Vagina (tissue), 2 donors: ENCODE measurements at regions not wholly inside any gene's neighbourhood (a gene's known extent, or its start where the extent isn't known, plus 50 kb on each side); places are given as distances from the start of the nearest gene placed in this dataset.

Experiments
- POLR2A ChIP-seq, 2 donors: fragments of 450-650 bp; IDR thresholded peaks; one replicate each; pipeline ENCODE4 v1.6.1; 2017; ENCODE audit warnings: antibody characterized with exemption in 2 of 2, mild to moderate bottlenecking in 2 of 2, moderate library complexity in 2 of 2
- TF ChIP-seq, protein P1 (sequence below), 3 experiments: fragments of 450-650 bp in 2 of 3; fragments of 200-600 bp in 1 of 3; sonication (generic) in 1 of 3; IDR thresholded peaks; one replicate each; pipeline ENCODE4 v1.5.1; 2017 to 2019; ENCODE audit warnings: antibody characterized with exemption in 3 of 3, mild to moderate bottlenecking in 2 of 3, moderate library complexity in 2 of 3

DNA sequence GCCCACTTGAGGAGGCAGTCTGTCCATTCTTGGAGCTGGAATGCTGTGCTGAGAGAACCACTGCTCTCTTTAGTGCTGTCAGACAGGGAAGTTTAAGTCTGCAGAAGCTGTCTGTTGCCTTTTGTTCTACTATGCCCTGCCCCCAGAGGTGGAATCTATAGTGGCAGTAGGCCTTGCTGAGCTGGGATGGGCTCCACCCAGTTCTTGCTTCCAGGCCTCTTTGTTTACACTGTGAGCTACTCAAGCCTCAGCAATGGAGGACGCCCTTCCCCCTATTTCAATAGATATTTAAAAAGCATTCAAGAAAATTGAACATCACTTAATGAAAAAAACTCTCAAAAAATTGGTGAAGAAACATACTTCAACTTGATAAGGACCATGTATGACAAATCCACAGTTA lies 313.5 kb downstream of the PHKB start:
- no peak for TF ChIP-seq POLR2A (IDR thresholded peaks at IDR 0.05)
- TF ChIP-seq, protein P1, sequence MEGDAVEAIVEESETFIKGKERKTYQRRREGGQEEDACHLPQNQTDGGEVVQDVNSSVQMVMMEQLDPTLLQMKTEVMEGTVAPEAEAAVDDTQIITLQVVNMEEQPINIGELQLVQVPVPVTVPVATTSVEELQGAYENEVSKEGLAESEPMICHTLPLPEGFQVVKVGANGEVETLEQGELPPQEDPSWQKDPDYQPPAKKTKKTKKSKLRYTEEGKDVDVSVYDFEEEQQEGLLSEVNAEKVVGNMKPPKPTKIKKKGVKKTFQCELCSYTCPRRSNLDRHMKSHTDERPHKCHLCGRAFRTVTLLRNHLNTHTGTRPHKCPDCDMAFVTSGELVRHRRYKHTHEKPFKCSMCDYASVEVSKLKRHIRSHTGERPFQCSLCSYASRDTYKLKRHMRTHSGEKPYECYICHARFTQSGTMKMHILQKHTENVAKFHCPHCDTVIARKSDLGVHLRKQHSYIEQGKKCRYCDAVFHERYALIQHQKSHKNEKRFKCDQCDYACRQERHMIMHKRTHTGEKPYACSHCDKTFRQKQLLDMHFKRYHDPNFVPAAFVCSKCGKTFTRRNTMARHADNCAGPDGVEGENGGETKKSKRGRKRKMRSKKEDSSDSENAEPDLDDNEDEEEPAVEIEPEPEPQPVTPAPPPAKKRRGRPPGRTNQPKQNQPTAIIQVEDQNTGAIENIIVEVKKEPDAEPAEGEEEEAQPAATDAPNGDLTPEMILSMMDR (IDR thresholded peaks at IDR 0.05) = no peak
